Uterus (tissue), 3 donors: ENCODE measurements at regions not wholly inside any gene's neighbourhood (a gene's known extent, or its start where the extent isn't known, plus 50 kb on each side); places are given as distances from the start of the nearest gene placed in this dataset.

Experiments used
- DNase-seq, 2 donors: peaks; one replicate each; pipeline ENCODE4 v3.0.0-alpha.2; 2019 to 2020
- H3K27ac ChIP-seq, 2 donors: fragments of 200-600 bp; sonication (generic); 1 replicate in 1 of 2; 2 replicates in 1 of 2; pipeline ENCODE4 v1.5.1; 2016 to 2018
- H3K27me3 ChIP-seq, 2 donors: fragments of 200-600 bp; sonication (generic); one replicate each; pipeline ENCODE4 v1.5.1; 2018 to 2019; ENCODE audit warnings: control low read depth in 1 of 2
- H3K36me3 ChIP-seq, 2 donors: fragments of 200-600 bp; sonication (generic); one replicate each; pipeline ENCODE4 v1.5.1; 2019; ENCODE audit warnings: control low read depth in 1 of 2
- H3K4me1 ChIP-seq, 2 donors: fragments of 200-600 bp; sonication (generic); one replicate each; pipeline ENCODE4 v1.5.1; 2018 to 2019; ENCODE audit warnings: control low read depth in 1 of 2
- H3K4me3 ChIP-seq, 2 donors: fragments of 200-600 bp; sonication (generic); 1 replicate in 1 of 2; 2 replicates in 1 of 2; pipeline ENCODE4 v1.5.1; 2018 to 2019; ENCODE audit warnings: mild to moderate bottlenecking in 1 of 2
- H3K9me3 ChIP-seq, 2 donors: fragments of 200-600 bp; sonication (generic); one replicate each; pipeline ENCODE4 v1.5.1; 2019; ENCODE audit warnings: control low read depth in 1 of 2
- POLR2A ChIP-seq, 2 donors: fragments of 450-650 bp; IDR thresholded peaks; one replicate each; pipeline ENCODE4 v1.6.1; 2016; ENCODE audit warnings: antibody characterized with exemption in 2 of 2, mild to moderate bottlenecking in 1 of 2, moderate library complexity in 1 of 2
- intact Hi-C: fragments of 100-400 bp; cut with DNase I; formaldehyde crosslinking; loops from one replicate; pipeline ENCODE4 v1.15.1; 2023; ENCODE audit warnings: low total_unique reads
- TF ChIP-seq, protein P1 (sequence below), 4 experiments: fragments of 200-600 bp in 2 of 4; fragments of 450-650 bp in 2 of 4; sonication (generic) in 2 of 4; IDR thresholded peaks; one replicate each; pipeline ENCODE4 v1.5.1; 2016 to 2019; ENCODE audit warnings: antibody characterized with exemption in 4 of 4, mild to moderate bottlenecking in 2 of 4, moderate library complexity in 1 of 4
- donor health status: DM: yes; HTN: yes; CAD: no.

DNA sequence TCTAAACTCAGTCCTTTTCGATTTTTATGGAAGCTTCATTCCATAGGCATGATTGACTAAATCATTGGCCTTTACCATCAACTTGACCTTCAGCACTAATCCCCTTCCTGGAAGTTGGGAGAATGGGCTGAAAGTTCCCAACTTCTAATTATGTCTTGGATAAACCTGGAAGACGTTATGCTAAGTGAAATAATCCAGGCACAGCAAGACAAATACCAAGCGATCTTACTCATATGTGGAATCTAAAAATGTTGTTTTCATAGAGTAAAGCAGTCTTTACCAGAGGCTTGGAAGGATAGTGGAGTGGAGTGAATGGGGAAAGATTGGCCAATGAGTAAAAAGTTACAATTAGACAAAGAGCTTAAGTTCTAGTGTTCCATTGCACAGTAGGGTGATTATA lies 1453.2 kb downstream of the PLA2G4A start:
- Histone ChIP-seq H3K4me3 (no peak overlapping the region), H3K27ac (no peak overlapping the region), H3K27me3 (no peaks in the 10 kb centered on the region), H3K9me3 (no peaks in the 10 kb centered on the region), H3K36me3 (no peaks in the 10 kb centered on the region), H3K4me1 (no peaks in the 10 kb centered on the region)
- no peak for DNase-seq
- no peak for TF ChIP-seq POLR2A (IDR thresholded peaks at IDR 0.05)
- TF ChIP-seq, protein P1, sequence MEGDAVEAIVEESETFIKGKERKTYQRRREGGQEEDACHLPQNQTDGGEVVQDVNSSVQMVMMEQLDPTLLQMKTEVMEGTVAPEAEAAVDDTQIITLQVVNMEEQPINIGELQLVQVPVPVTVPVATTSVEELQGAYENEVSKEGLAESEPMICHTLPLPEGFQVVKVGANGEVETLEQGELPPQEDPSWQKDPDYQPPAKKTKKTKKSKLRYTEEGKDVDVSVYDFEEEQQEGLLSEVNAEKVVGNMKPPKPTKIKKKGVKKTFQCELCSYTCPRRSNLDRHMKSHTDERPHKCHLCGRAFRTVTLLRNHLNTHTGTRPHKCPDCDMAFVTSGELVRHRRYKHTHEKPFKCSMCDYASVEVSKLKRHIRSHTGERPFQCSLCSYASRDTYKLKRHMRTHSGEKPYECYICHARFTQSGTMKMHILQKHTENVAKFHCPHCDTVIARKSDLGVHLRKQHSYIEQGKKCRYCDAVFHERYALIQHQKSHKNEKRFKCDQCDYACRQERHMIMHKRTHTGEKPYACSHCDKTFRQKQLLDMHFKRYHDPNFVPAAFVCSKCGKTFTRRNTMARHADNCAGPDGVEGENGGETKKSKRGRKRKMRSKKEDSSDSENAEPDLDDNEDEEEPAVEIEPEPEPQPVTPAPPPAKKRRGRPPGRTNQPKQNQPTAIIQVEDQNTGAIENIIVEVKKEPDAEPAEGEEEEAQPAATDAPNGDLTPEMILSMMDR (IDR thresholded peaks at IDR 0.05) = no peak
- intact Hi-C loops = no loop called here

DNA sequence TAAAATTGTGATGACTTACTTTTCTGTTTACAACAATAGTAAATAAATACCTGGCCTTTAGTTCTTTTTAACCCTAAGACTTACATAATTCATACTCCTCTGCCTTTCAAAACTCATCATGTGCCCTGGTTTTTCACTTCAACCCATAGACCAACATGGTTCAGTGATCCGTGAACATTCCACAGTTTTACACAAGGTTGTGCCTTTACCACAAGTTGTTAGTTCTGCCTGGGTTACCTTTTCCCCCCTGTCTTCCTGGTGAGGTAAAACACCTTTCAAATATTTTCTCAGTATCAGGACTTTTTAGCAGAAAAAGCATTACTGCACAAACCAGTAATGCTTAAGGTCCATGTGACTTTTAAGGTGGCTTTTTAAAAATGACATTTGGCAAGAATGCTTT lies 1466.4 kb downstream of the PLA2G4A start:
- intact Hi-C loops = no loop called here
- no peaks in the 10 kb centered on the region for H3K36me3 ChIP-seq
- H3K27me3 ChIP-seq = no peaks in the 10 kb centered on the region
- DNase-seq = no peak
- no peak for TF ChIP-seq POLR2A (IDR thresholded peaks at IDR 0.05)
- TF ChIP-seq, protein P1 (IDR thresholded peaks at IDR 0.05) = no peak
- H3K27ac ChIP-seq = no peak overlapping the region
- no peaks in the 10 kb centered on the region for H3K9me3 ChIP-seq
- H3K4me1 ChIP-seq = no peaks in the 10 kb centered on the region
- no peak overlapping the region for H3K4me3 ChIP-seq

DNA sequence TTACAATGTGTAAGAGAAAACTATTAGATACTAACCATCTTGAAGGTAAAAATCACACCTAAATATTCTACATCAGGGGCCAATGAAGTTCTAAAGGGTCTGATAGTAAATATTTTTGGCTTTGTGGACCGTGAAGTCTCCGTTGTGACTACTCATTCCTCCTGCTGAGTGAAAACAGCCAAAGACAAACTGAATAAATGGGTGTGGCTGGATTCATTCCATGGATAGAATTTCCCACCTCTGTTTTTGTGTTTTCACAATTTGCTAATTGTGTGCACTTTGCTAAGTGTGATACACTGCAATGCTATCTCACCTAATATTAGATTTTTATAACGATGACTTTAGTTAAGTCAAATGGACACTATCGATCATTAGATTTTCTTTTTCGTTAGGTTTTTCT lies 1474.0 kb downstream of the PLA2G4A start:
- no peak overlapping the region for H3K27ac ChIP-seq
- DNase-seq = no peak
- intact Hi-C loops = no loop called here
- no peaks in the 10 kb centered on the region for H3K36me3 ChIP-seq
- no peak overlapping the region for H3K4me3 ChIP-seq
- no peaks in the 10 kb centered on the region for H3K9me3 ChIP-seq
- H3K4me1 ChIP-seq = no peaks in the 10 kb centered on the region
- no peaks in the 10 kb centered on the region for H3K27me3 ChIP-seq
- no peak for TF ChIP-seq POLR2A (IDR thresholded peaks at IDR 0.05)
- TF ChIP-seq, protein P1 (IDR thresholded peaks at IDR 0.05) = no peak

DNA sequence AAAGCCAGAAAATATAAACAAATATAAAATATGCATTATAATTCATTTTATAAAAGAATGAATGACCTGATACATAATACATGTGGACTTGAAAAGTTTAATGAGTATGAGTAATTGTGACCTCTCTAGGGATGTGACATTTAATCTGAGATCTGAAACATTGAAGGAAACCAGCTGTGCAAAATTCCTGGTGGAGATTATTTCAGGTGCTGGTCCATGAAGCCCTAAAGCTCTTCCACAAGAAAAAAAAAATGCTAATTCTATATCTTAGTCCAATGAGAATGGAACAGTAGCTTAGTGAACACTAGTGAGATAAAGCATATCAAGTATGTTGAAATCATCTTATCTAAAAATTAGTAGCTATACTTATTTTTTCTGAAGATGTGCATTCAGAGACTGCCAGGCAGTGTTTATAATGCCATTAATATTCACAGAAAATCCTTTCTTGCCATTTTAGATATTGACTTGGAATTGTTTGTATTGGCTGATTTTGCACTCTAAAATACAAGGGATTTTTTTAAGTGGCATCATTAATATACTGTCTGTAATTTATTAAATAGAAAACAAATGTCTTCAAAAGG lies 1485.9 kb downstream of the PLA2G4A start:
- no peak for TF ChIP-seq POLR2A (IDR thresholded peaks at IDR 0.05)
- TF ChIP-seq, protein P1 (IDR thresholded peaks at IDR 0.05) = no peak

DNA sequence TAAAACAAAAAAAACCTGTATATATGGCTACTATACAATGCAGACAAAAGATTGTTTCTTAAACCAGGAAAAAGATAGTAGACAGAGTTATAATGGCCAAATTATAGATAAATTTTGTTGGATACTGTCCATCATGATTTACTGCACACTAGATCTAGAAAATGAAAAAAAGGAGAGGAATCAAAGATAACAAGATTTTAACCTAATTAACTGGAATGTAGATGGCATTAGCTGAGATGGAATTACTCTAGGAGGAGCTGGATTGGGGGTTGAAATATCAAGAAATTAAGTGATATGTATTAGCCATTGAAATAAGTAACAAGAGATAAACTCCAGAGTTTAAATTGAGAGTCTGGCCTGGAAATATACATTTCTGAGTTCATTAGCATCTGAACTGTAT lies 1489.1 kb downstream of the PLA2G4A start:
- no peaks in the 10 kb centered on the region for H3K27me3 ChIP-seq
- no peak for DNase-seq
- H3K36me3 ChIP-seq = no peaks in the 10 kb centered on the region
- no peak overlapping the region for H3K27ac ChIP-seq
- intact Hi-C loops = no loop called here
- no peak for TF ChIP-seq POLR2A (IDR thresholded peaks at IDR 0.05)
- TF ChIP-seq, protein P1 (IDR thresholded peaks at IDR 0.05) = no peak
- no peaks in the 10 kb centered on the region for H3K4me1 ChIP-seq
- no peaks in the 10 kb centered on the region for H3K9me3 ChIP-seq
- H3K4me3 ChIP-seq = no peak overlapping the region

More for the DNA sequence above, 1485.9 kb downstream of the PLA2G4A start:
- Histone ChIP-seq H3K4me1 (no peaks in the 10 kb centered on the region), H3K27me3 (no peaks in the 10 kb centered on the region), H3K27ac (no peak overlapping the region), H3K4me3 (no peak overlapping the region), H3K36me3 (no peaks in the 10 kb centered on the region), H3K9me3 (no peaks in the 10 kb centered on the region)
- intact Hi-C loops = no loop called here
- no peak for DNase-seq
